ENCODE measurements at regions not wholly inside any gene's neighbourhood (a gene's known extent, or its start where the extent isn't known, plus 50 kb on each side); places are given as distances from the start of the nearest gene placed in this dataset.

DNA sequence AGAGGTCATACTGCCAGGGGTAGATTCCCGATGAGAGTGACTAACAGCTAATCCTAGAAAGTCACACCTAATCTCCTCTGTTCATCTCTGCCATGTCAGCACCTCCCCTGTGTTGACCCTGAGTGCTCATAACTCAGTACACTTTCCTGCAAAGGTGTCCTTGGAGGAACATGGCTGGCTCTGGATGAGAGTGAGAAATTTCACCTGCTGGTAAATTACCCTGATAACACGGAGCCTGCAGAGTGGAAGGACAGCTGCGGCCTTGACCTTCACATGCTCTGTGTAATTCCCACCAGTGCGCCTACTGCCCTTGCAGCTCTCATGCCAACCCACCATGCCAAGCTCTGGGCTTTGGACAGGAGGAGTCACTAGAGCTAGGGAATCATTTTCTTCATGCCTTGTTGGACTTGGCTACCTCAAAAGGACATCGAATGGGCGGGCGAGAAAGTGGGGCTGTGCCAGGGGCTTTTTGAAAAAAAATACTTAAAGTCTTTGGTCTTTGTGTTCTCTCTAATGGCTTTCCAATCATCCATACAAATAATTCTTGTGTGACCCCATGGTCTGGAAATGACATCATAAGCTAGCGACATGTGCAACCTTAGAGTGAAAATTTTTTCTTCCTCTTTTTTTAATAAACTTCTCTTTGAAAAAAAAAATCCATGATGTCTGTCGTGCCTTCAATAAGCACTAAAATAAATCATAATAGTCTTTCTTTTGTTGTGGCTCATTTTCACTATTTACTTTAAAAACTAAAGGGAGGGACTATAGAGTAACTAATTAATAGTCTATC, 319.9 kb downstream of the MYCN start:
- DNase-seq (ENCODE audit: low read depth, low spot score), result no peak

DNA sequence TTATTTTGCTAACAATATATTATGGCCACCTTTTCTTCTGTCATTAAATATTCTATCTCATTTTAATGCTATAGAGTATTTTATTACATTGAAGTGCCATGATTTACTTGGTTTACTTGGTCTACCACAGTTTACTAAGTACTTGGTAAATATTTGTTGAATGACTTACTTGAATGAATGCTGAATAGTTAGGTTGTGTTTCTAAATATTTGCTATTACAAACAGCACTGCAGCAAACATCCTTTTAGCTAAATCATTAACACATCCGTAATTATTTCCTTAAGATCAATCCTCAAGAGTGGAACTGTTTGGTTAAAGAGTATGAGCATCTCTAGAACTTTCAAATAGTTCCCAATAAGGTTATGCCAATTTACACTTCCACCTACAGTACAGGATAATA, 318.7 kb downstream of the MYCN start:
- no peak for DNase-seq (ENCODE audit: low read depth, low spot score)

DNA sequence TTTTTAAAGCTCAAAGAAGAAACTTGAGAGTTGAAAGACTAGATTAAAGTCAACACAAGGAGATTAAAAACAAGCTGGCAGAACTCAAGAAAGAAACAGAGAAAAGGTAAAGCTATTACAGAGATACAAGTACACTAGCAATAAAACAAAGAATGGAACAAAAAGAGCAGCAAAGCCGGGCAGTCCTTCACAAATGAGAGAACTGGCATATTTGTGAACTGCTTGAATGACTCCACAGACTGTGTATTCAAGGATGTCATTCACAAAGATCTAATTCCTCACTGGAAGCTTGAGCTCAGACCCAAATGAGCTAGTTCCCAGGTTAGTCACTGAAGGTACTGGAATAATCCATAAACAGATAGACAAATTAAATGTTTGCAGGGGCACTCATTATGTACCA, 318.0 kb downstream of the MYCN start:
- DNase-seq (ENCODE audit: low read depth, low spot score), result no peak

DNA sequence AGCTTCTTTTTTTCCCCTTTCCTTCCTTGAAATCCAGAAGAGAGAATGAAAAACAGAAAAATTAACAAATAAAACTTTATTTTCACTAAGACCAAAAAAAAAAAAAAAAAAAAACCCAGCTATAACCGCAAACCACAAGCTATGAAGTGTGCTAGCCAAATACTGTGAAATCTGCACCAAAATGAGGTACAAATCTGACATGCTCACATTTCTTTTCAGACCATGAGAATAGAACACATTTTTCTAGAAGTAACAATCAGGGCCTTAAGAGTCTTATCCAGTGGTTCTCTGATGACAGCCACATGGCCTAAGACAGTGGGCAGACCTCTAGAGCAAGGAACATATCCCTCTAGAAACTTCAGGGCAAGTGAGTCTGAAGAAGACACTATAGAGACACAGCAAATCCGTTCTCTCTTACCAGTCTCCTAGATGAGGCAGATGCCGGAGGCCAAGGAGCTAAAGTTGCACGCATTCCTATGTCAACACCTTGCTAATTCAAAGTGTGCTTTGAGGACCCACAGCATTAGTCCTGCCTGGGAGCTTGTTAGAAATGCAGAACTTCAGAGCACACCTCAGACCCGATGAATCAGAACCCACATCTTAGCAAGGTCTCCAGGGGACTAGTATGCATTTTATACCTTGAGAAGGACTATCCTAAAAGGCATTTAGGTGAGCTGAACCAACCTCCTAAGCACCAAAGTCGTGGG, 317.1 kb downstream of the MYCN start:
- no peak for DNase-seq (ENCODE audit: low read depth, low spot score)

DNA sequence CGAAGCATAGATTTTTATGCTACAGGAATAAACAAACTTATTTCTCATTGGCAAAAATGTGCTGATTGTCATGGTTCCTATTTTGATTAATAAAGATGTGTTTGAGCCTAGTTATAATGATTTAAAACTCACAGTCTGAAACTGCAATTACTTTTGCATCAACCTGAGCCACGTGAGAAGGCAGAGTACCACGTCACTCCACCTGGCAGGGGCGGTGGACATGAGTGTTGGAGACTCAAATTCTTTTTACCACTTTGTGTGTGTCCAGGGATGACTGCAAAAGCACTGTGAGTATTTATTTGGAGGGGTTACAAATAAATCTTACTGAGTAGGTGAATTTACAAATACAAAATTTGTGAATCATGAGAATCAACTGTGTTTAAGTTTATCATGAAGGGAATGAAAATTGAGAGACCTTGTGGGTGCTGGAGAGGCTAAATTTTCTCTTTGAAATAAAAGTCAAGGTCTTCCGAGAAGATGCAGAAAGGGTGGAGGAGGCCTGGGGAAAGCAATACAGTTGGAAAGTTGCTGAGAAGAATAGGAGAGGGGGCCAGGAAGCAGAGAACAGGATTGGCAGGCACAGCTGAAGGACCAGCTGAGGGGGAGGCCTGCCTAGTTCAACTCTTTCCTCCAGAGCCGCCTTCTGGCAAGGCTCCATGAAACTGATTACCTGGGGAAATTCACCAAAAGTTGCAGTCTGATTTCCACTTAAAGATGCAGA, 316.4 kb downstream of the MYCN start:
- no peak for DNase-seq (ENCODE audit: low read depth, low spot score)

DNA sequence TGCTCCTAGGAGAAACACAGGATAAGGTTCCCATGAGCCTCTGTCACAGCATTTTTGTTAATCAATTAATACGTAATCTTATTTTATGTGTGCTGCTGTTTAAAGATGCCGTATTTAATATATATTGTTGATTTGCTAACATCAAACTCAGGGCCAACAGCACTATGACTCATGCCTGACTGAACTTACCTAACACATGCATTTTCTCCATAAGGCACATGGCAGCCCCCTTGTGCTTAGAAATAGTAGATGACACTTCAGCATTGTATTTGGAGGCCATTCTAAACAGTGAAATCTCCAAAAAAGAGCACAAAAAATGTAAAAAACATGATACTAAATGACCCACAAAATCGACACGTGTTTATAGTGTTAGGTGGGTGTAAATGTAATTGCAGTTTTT, 314.8 kb downstream of the MYCN start:
- DNase-seq (ENCODE audit: low read depth, low spot score), result no peak

DNA sequence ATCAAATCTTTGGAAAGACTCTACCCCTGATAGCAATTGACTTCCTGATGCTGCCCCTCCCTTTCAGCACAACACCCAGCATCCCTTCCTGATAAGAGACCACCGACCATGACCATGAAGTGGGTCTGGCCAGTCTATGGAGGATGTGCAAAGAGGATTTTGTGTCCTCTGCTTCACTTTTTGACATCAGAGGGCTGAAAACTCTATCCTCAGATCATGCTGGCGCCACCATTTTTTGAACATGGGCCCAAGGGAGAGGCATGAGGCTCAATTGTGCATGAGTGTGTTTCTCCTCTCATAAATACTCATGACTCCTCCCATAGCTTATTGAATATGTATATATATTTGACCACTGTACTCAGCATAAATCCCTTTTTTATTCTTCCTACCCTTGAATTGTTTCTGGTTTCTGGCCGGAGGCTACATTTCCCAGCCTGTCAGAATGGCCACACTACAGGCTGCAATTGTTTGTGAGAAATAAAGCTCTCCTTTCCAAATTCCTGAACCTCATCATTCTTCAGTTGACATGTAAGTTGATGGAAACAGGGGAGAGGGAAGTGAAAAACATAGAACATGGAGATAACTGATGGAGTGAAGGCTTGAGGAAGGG, 314.1 kb downstream of the MYCN start:
- no peak for DNase-seq (ENCODE audit: low read depth, low spot score)

DNA sequence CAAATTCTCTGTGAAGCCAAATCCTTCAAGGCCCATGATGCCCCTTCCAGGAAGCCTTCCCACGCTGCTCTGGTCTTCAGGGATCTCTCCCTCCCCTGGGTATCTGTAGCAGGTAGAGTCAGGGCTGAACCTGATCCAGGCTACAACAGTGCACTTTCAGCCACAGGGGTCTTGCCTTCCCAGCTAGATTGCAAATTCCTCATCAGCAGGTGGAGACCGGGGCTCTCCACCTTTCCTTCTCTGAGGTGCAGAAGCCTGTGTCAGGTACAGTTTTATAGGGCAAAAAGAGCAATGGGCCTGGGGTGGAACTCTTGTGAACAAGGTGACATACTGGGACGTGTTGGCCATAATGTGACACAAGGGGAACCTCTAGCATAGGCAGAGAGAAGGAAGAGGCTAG, 312.9 kb downstream of the MYCN start:
- no peak for DNase-seq (ENCODE audit: low read depth, low spot score)

DNA sequence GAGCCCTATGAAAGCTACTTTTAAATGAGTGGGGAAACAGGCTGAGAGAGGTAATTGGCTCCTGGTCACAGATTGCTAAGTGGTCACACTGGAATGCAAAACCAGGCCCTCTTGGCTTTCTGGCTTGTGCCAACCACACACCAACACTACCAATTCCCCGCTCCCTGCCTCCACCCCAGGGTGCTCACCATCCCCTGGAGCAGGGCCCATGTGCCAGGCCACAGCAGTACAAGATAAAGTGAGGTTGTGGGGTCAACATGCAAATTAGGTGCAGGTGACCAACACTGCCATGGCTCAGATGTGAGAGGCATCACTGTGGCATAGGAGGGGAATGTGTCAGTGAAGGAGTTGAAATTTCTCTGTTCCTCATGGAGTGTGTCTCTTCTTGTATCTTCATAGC, 312.5 kb downstream of the MYCN start:
- no peak for DNase-seq (ENCODE audit: low read depth, low spot score)

DNA sequence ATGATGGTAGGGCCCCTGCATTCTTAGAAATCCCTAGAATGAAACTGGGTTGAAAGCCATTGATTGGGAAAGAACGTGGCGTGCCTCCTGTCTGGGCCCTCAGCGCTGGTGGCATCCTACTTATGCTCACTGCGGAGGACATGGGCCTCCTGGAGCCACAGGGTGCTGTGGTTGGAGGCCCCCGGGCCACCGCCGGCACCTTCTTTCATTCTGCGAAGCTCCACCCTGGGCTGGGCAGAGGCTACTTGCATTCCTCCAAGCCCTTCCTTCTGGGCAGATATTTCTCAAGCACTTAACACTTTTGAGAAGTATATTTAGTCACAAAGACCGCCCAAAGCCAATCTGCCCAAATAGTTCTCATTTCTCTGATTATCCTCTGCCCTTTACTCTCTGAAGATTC, 311.9 kb downstream of the MYCN start:
- DNase-seq (ENCODE audit: low read depth, low spot score), result no peak

DNA sequence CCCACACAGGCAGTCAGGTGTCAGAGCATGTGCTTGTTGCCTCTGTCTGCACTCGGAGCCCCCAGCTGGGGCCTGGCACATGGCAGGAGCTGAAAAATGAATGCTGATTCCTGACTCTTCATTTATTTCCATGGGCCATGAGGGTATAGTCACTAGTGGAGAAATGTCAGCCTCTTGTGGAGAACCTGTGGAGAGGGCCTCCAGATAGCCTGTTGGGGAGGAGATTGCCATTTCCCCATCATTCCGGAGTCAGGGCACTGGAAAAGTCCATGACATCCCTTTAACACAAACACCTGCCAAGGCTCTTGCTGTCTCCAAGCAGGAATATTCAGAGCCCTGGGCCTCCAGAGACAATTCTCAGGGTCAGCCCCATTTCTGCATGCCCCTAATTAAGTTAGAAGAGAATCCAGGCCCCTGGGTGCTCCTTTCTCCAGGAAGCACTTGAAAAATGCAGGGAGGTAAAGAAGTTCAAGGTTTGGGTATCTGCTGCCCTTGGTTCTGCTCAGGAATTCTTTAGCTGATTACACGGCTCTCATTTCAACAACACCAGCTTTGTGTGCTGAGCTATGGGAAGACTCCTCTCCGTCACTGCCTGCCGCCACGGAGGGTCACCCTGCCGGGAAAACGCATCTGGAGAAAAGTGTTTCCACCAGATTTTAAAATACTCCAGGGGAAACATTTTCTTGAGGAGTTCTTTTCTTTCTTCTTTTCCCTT, 311.3 kb downstream of the MYCN start:
- DNase-seq (ENCODE audit: low read depth, low spot score), result no peak

DNA sequence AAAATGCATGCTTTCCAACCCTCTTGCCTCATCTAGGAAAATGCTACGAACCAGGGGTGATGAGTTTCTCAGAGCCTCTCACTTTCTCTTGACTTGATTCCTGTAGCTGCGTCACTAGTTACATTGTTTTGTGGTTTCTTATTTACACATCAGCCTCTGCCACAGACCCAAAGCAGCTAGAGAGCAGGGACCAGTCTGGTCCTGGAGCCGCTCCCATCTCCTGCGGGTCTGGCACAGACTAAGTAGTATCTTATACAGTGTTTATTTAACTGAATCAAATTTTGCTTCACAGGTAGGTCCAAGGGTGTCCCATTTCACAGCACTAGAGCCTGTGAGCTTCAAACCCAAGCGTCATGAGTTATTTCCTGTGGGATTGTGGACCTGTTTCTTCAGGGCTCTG, 310.5 kb downstream of the MYCN start:
- DNase-seq (ENCODE audit: low read depth, low spot score), result no peak

DNA sequence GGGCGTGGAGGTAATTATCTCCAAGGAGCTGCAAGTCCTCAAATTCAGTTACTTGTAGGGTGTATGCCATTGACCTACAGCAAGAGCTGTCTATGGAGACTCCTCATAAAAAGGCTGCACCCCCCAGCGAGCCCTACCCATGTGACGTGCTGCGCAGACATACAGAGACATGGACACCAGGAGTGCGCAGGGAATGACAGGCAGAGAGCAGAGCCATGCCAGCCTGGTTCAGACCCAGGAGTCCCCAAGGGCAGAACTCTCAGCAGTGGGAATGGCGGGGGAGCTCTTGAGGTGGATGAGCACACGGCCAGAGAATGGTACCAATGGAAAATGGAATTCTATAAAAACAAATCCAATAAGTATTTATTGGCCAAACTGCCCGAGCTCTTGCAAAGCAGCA, 310.1 kb downstream of the MYCN start:
- no peak for DNase-seq (ENCODE audit: low read depth, low spot score)

DNA sequence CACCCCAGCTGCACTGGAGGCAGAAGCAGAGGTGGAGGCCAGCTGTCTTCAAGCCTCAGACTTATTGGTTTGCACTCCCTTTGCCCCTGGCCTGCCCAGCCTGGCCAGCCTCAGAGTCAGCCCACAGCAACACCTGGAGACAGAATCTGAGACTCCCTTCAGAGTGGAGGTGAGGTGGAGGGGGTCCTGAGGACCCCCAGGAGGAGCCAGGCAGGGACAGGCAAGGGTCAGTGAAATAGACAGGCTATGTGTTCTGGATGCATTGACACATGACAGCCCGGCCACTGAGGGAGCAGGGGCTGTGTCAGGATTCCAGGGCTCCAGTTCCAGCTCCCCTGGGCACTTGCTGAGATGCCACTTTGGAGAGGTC, 309.7 kb downstream of the MYCN start:
- DNase-seq (ENCODE audit: low read depth, low spot score), result no peak

DNA sequence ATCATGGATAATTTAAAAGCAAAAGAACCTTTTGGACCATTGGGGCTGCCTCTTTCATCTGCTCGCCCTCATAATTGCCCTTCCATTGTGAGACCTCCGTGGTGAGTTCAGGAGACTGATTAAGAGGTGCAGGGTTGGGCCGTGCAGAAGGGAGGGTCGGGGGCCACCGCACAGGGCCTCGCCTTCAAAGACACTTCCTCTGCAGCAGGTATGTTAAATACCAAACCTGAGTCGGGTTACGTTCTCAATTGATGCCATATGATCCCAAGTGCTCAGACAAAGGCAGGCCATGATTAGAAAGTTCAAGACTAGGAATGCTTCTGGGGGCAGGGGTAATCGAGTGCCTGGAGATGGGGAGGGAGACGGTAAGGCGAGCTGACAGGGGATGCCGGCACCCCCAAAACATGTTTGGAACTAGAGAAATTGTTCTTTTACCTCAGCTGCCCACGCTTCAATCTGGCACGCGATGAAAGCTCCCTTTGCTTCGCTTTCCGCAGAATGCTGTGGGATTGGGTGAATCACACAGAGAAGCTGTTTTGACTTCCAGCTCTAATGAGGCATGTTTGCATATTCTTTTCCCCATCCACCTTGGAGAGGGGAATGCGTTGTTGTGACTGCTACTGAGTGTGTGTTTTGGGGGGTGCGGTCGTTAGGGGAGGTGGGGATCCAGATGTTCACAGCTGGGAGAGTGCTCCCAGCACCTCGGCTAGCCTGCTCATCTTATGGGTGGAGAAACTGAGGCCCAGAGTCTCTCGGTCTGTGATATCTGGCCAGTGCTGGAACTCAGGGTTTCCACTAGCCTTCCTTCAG, 309.1 kb downstream of the MYCN start:
- no peak for DNase-seq (ENCODE audit: low read depth, low spot score)

DNA sequence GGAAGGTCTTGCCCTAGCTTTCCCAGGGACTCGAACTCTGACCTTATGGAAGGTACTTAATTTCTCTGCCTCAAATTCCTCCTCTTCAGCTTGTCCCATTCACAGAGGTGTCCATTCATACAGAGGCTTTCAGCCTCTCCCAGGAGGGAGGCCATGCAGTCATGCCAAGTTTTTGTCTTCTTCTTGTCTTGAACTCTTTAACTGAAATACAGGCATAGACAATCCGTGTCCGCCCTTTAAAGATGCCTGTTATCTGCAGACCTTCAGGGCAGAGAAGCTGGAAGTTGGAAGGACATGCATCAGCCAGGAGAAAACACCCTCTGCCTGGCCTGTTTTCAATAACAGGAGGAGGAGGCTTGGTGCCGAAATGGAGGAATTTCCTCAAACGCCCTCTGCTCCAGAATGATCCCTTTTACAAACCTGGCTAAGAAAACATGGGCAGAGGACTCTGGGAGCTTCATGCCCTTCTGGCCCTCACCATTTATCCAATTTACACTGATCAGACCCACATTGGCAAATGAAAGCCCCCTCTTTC, 308.3 kb downstream of the MYCN start:
- DNase-seq (ENCODE audit: low read depth, low spot score), result no peak

DNA sequence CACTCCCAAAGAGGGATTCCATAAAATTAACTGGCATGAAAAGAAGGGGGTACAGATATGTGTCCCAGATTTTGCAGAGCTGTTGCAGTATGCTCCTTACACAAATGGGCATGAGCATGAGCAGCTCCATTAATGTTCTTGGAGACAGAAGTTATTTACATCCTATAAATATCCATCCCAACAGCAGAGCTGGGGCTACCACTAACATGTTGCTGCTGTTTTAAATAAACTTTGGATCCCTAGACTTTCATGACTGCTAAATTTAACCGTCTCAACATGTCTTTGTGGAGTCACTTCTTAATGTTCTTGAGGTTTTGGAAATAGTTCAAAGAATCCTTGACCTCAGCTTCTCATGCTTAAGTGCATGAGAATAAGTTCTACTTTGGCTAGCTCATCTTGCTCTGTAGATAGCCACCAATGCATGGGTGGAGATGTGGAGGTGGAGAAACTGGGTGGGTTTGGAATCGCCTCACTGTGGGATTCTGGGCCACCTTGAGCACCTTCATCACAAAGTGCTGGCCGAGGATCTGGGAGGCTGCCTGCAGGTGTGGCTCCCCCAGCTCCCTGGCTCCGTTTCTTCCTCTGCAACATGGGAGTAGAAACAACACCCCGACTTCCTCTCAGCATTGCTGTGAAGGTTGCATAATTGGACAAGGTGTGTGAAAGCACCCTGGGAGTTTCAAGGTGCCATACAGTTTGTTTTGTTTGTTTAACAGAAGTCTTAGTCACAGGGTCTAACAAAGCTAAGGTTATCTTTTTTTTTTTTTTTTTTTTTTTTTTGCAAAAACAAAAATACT, 307.2 kb downstream of the MYCN start:
- no peak for DNase-seq (ENCODE audit: low read depth, low spot score)

DNA sequence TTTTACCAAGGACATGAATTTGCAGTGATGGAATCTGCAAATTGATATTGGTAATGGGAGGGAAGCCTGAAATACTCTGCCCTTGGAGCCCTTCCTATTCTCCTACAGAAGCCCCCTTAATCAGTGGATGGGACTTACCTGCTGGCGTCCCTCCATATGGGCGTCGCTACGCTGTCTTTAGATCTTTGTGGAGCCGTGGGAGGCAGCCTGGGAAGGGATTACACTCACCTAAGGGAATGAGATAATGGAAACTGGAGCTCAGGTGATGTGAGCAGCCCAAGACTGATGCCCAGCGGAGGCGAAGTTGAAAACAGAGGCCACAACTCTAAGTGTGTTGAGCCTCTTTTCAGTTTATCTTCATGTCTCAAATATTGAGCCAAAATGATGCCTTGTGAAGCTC, 306.6 kb downstream of the MYCN start:
- DNase-seq (ENCODE audit: low read depth, low spot score), result no peak

DNA sequence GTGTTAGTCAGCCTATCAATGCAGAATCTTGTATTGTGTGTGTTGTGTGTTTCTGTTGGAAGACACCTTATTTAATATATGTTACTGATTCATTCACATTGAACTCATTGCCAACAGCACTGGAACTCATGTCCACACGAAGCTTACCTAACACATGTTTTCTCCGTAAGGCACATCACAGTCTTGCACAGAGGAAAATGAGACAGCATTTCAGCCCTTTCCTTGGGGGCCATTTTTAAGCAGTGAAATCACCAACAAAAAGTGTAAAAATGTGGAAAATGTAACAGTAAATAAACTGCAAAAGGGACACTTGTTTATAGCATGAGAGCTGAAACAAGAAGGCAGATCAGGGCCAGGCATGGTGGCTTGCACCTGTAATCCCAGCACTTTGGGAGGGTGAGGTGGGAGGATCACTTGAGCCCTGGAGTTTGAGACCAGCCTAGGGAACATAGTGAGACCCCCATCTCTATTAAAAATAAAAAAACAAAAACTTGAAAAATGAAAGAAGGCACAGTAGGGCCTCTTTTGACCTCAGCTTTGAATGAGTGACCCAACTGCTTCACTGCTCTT, 306.0 kb downstream of the MYCN start:
- DNase-seq (ENCODE audit: low read depth, low spot score), result no peak

All from activated CD4-positive, CD25-positive, alpha-beta regulatory T cell treated with anti-CD3 and anti-CD28 coated beads, Interleukin-2, amount 50 U/mL, for 16 hours (primary cell).